C4-2B (cell line): ENCODE measurements at regions not wholly inside any gene's neighbourhood (a gene's known extent, or its start where the extent isn't known, plus 50 kb on each side); places are given as distances from the start of the nearest gene placed in this dataset.

Experiments
- ZFX ChIP-seq: fragments of 450-650 bp; IDR thresholded peaks from 2 replicates; pipeline ENCODE4 v1.6.1; 2017
- TF ChIP-seq, protein P1 (sequence below): fragments of 450-650 bp; conservative IDR thresholded peaks from 2 replicates; pipeline ENCODE4 v1.5.1; 2017; ENCODE audit warnings: mild to moderate bottlenecking

DNA sequence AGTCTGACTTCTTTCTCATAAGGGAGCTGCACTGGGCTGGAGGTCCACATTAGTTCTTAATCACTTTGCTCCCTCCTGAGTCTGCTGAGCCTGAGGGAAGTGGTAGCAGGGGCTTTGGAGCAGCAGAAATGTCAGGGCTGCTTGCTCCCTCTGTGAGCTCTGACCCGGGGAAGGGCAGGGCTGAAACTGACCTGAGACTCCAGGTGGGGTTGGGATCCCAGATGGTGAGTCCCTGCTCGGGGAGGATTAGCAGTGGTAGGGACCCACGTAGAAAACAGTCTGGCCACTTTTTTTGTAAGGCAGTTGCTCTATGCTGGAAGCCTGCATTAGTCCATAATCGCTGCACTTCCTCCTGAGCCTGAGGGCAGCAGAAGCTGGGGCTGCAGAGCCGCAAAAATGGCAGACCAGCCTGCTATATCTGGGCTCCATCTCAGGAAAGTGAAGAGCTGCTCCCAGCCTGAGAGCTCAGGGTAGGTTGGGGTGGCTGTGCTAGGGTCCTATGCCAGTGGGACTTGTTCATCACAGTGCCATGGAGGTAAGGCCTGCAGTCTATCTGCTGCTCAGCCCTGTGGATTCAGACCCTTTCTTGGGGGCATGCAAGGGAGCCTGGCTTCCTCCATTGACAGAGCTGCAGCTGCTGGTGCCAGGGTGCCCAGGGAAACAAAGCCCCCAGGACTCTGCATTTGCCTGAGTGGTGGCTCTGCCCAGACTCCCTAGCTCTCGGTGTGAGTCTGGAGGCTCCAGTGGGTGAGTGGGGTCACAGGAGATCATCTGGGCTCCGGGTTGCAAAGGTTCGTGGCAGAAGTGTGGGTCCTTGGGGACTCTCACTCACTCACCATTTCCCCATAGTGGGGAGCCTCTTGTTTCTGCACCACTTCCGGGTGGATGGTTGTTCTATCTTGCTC lies 854.3 kb downstream of the LUZP2 start:
- TF ChIP-seq, protein P1, sequence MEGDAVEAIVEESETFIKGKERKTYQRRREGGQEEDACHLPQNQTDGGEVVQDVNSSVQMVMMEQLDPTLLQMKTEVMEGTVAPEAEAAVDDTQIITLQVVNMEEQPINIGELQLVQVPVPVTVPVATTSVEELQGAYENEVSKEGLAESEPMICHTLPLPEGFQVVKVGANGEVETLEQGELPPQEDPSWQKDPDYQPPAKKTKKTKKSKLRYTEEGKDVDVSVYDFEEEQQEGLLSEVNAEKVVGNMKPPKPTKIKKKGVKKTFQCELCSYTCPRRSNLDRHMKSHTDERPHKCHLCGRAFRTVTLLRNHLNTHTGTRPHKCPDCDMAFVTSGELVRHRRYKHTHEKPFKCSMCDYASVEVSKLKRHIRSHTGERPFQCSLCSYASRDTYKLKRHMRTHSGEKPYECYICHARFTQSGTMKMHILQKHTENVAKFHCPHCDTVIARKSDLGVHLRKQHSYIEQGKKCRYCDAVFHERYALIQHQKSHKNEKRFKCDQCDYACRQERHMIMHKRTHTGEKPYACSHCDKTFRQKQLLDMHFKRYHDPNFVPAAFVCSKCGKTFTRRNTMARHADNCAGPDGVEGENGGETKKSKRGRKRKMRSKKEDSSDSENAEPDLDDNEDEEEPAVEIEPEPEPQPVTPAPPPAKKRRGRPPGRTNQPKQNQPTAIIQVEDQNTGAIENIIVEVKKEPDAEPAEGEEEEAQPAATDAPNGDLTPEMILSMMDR: no peak
- no peak for TF ChIP-seq ZFX
